H9 (cell line): ENCODE measurements at regions not wholly inside any gene's neighbourhood (a gene's known extent, or its start where the extent isn't known, plus 50 kb on each side); places are given as distances from the start of the nearest gene placed in this dataset.

Source experiments
- DNase-seq: peaks from one replicate; pipeline ENCODE4 v3.0.0-alpha.2; 2017
- H2AFZ ChIP-seq: one replicate; pipeline ENCODE4 v1.6.1; 2013; ENCODE audit warnings: mild to moderate bottlenecking, low read length, control low read depth, moderate library complexity
- H2AK5ac ChIP-seq: 2 replicates; pipeline ENCODE4 v1.6.1; 2013; ENCODE audit warnings: low read length, control low read depth, mixed read lengths; ENCODE audit not compliant: insufficient read length
- H2BK120ac ChIP-seq: one replicate; pipeline ENCODE4 v1.6.1; 2013; ENCODE audit warnings: low read depth, mild to moderate bottlenecking, low read length, control low read depth, inconsistent platforms; ENCODE audit not compliant: poor library complexity, severe bottlenecking
- H2BK12ac ChIP-seq: 2 replicates; pipeline ENCODE4 v1.6.1; 2013; ENCODE audit warnings: low read length, control low read depth, mixed read lengths, low read depth; ENCODE audit not compliant: insufficient read length
- H2BK15ac ChIP-seq: 2 replicates; pipeline ENCODE4 v1.6.1; 2013; ENCODE audit warnings: low read depth, low read length, control low read depth
- H2BK20ac ChIP-seq: one replicate; pipeline ENCODE4 v1.6.1; 2013; ENCODE audit warnings: low read depth, mild to moderate bottlenecking, low read length, control low read depth, inconsistent platforms; ENCODE audit not compliant: poor library complexity, severe bottlenecking
- H2BK5ac ChIP-seq: 2 replicates; pipeline ENCODE4 v1.6.1; 2013; ENCODE audit warnings: low read length, control low read depth, mixed read lengths; ENCODE audit not compliant: insufficient read length
- H3K14ac ChIP-seq: 2 replicates; pipeline ENCODE4 v1.6.1; 2013; ENCODE audit warnings: low read length, control low read depth; ENCODE audit not compliant: insufficient read depth
- H3K18ac ChIP-seq: 2 replicates; pipeline ENCODE4 v1.6.1; 2013; ENCODE audit warnings: low read depth, mild to moderate bottlenecking, mixed read lengths, low read length, control low read depth; ENCODE audit not compliant: insufficient read length
- H3K23ac ChIP-seq: 2 replicates; pipeline ENCODE4 v1.6.1; 2013; ENCODE audit warnings: low read length, control low read depth, mixed read lengths, low read depth; ENCODE audit not compliant: insufficient read length
- H3K23me2 ChIP-seq: 2 replicates; pipeline ENCODE4 v1.6.1; 2013; ENCODE audit warnings: low read depth, mild to moderate bottlenecking, mixed read lengths, low read length, control low read depth; ENCODE audit not compliant: insufficient read length, poor library complexity, severe bottlenecking
- H3K27ac ChIP-seq: 2 replicates; pipeline ENCODE4 v1.5.1; 2013; ENCODE audit warnings: low read length, control low read depth, mixed read lengths, low read depth; ENCODE audit not compliant: insufficient read length
- H3K27me3 ChIP-seq: 2 replicates; pipeline ENCODE4 v1.6.1; 2013; ENCODE audit warnings: low read length, control low read depth, inconsistent platforms; ENCODE audit not compliant: insufficient read depth
- H3K4ac ChIP-seq: 2 replicates; pipeline ENCODE4 v1.6.1; 2013; ENCODE audit warnings: low read depth, mild to moderate bottlenecking, control low read depth, inconsistent platforms, low read length, moderate library complexity
- H3K4me1 ChIP-seq: 2 replicates; pipeline ENCODE4 v1.6.1; 2013; ENCODE audit warnings: low read length, control low read depth, inconsistent platforms; ENCODE audit not compliant: insufficient read depth
- H3K4me2 ChIP-seq: 2 replicates; pipeline ENCODE4 v1.6.1; 2013; ENCODE audit warnings: low read length, control low read depth, mixed read lengths; ENCODE audit not compliant: insufficient read length, insufficient read depth
- H3K56ac ChIP-seq: 2 replicates; pipeline ENCODE4 v1.6.1; 2013; ENCODE audit warnings: low read depth, mild to moderate bottlenecking, mixed read lengths, low read length, control low read depth; ENCODE audit not compliant: insufficient read length
- H3K79me1 ChIP-seq: 2 replicates; pipeline ENCODE4 v1.6.1; 2013; ENCODE audit warnings: low read depth, mild to moderate bottlenecking, moderate library complexity, low read length, control low read depth, inconsistent platforms; ENCODE audit not compliant: insufficient read depth, poor library complexity, severe bottlenecking
- H3K79me2 ChIP-seq: 2 replicates; pipeline ENCODE4 v1.6.1; 2013; ENCODE audit warnings: low read length, control low read depth, inconsistent platforms; ENCODE audit not compliant: insufficient read depth
- H3K9ac ChIP-seq: 2 replicates; pipeline ENCODE4 v1.6.1; 2013; ENCODE audit warnings: low read length, control low read depth, mixed read lengths; ENCODE audit not compliant: insufficient read length; ENCODE audit errors: extremely low read depth
- H3K9me3 ChIP-seq: one replicate; pipeline ENCODE4 v1.6.1; 2013; ENCODE audit warnings: low read depth, low read length, inconsistent platforms; ENCODE audit not compliant: control insufficient read depth
- H3T11ph ChIP-seq: one replicate; pipeline ENCODE4 v1.6.1; 2013; ENCODE audit warnings: mild to moderate bottlenecking, low read length, control low read depth, inconsistent platforms
- H4K20me1 ChIP-seq: one replicate; pipeline ENCODE4 v1.6.1; 2013; ENCODE audit not compliant: control insufficient read depth, insufficient read length, insufficient read depth
- H4K5ac ChIP-seq: 2 replicates; pipeline ENCODE4 v1.6.1; 2013; ENCODE audit warnings: low read depth, mild to moderate bottlenecking, mixed read lengths, low read length, control low read depth; ENCODE audit not compliant: insufficient read length
- H4K8ac ChIP-seq: replicated peaks from 2 replicates; pipeline ENCODE4 v1.6.1; 2013; ENCODE audit warnings: low read length, control low read depth, mixed read lengths, low read depth; ENCODE audit not compliant: insufficient read length
- H4K91ac ChIP-seq: 2 replicates; pipeline ENCODE4 v1.6.1; 2013; ENCODE audit warnings: low read depth, mild to moderate bottlenecking, moderate library complexity, mixed read lengths, low read length, control low read depth; ENCODE audit not compliant: insufficient read length
- H3K27ac Mint-ChIP-seq, 3 experiments: 2 replicates in 2 of 3; 3 replicates in 1 of 3; pipeline ENCODE4 v1.8.0; 2020 to 2021; ENCODE audit warnings: mixed read lengths in 3 of 3, mild to moderate bottlenecking in 1 of 3, moderate library complexity in 1 of 3
- H3K27me3 Mint-ChIP-seq: 2 replicates; pipeline ENCODE4 v1.8.0; 2021; ENCODE audit warnings: low read depth, mild to moderate bottlenecking, moderate library complexity, mixed read lengths
- H3K36me3 Mint-ChIP-seq, 3 experiments: 2 replicates in 2 of 3; 3 replicates in 1 of 3; pipeline ENCODE4 v1.8.0; 2020 to 2021; ENCODE audit warnings: low read depth in 3 of 3, mixed read lengths in 3 of 3; ENCODE audit not compliant: insufficient read depth in 1 of 3
- H3K4me1 Mint-ChIP-seq, 2 experiments: 2 replicates each; pipeline ENCODE4 v1.8.0; 2020; ENCODE audit warnings: mixed read lengths in 2 of 2
- H3K4me3 Mint-ChIP-seq, 2 experiments: 2 replicates in 1 of 2; 3 replicates in 1 of 2; pipeline ENCODE4 v1.8.0; 2020 to 2021; ENCODE audit warnings: mild to moderate bottlenecking in 2 of 2, mixed read lengths in 2 of 2, moderate library complexity in 1 of 2
- H3K9me3 Mint-ChIP-seq, 2 experiments: 2 replicates in 1 of 2; 3 replicates in 1 of 2; pipeline ENCODE4 v1.8.0; 2020; ENCODE audit warnings: mild to moderate bottlenecking in 2 of 2, mixed read lengths in 2 of 2, moderate library complexity in 1 of 2
- CTCF ChIP-seq: fragments of 200-600 bp; sonication (generic); conservative IDR thresholded peaks from 3 replicates; pipeline ENCODE4 v1.8.0; 2021; ENCODE audit warnings: antibody characterized with exemption, mild to moderate bottlenecking
- WGBS: extraction: QIAGEN DNeasy Blood & Tissue Kit; methylation state at CpG from one replicate; pipeline ENCODE4 v1.1.7; 2013; ENCODE audit warnings: missing lambda C conversion rate, low lambda C conversion rate, mixed read lengths; ENCODE audit not compliant: insufficient read length; ENCODE audit errors: extremely low coverage; 5-methylcytosine and 5-hydroxymethylcytosine counted together

DNA sequence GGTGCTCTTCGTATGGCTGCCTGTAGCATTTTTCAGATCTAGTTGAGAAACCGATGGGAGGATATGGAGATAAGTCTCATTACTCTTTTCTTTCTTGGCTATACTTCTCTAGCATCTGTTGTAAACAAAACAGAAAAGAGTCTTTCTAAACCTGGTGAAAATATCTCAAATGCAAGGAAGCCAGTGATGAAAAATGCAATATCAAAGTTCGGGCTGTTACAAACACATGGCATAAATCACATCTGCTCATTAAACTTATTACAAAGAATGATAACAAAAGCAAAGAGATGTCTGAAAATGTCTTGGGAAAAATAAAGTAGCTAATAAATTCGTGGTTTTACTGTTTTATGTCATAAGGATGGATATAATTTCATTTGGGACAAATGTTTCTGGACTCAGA, 71.8 kb upstream of the IGFBP3 start:
- Mint-ChIP-seq H3K36me3 (peaks cover 2 to 17% (median 4%) of the 10 kb centered on the region in 3 experiments; a peak in 5 of 7 replicates), H3K4me3 (no peak overlapping the region), H3K9me3 (peaks cover 18 to 24% of the 10 kb centered on the region in 2 experiments), H3K27me3 (peaks cover 3% of the 10 kb centered on the region; the same call in 1 of the 2 replicates), H3K27ac (no peak overlapping the region), H3K4me1 (peaks cover 2 to 11% of the 10 kb centered on the region in 2 experiments; a peak in 2 of 4 replicates)
- Histone ChIP-seq H2BK15ac (no peak overlapping the region), H2BK12ac (no peak overlapping the region), H3K9ac (no peak overlapping the region), H3K79me2 (no peaks in the 10 kb centered on the region), H2AFZ (no peak overlapping the region), H3K27ac (no peak overlapping the region), H3K4ac (no peak overlapping the region), H4K8ac (no peak overlapping the region), H2AK5ac (no peak overlapping the region), H4K5ac (no peak overlapping the region), H3T11ph (no peak overlapping the region), H3K14ac (no peak overlapping the region), H3K9me3 (no peaks in the 10 kb centered on the region), H3K4me2 (no peak overlapping the region), H3K79me1 (no peaks in the 10 kb centered on the region), H3K23me2 (no peaks in the 10 kb centered on the region), H4K91ac (no peak overlapping the region), H4K20me1 (no peaks in the 10 kb centered on the region), H3K23ac (no peak overlapping the region), H3K4me1 (no peaks in the 10 kb centered on the region), H3K18ac (no peak overlapping the region), H3K56ac (no peak overlapping the region), H2BK120ac (no peak overlapping the region), H2BK20ac (no peak overlapping the region), H3K27me3 (no peaks in the 10 kb centered on the region), H2BK5ac (no peak overlapping the region)
- WGBS: no CpG with 5 or more reads among the region's 4 CpGs
- no peak for DNase-seq
- TF ChIP-seq CTCF: no peak
